Stimulated activated CD8-positive, alpha-beta memory T cell treated with anti-CD3 and anti-CD28 coated beads, Interleukin-2, amount 100 ng/mL, for 48 hours (primary cell): ENCODE measurements at regions not wholly inside any gene's neighbourhood (a gene's known extent, or its start where the extent isn't known, plus 50 kb on each side); places are given as distances from the start of the nearest gene placed in this dataset.

ENCODE experiments used
- DNase-seq, 2 donors: peaks; one replicate each; pipeline ENCODE4 v3.0.0-alpha.2; 2020; ENCODE audit warnings: low read depth in 2 of 2

GRCh38 chr2:64221935-64222334 is 77.7 kb upstream of the PELI1 start:
- no peak for DNase-seq

- DNase-seq, result no peak
Measured at GRCh38 chr2:64222351-64222750, 78.1 kb upstream of the PELI1 start.

- DNase-seq, result no peak
Measured at GRCh38 chr2:64223055-64223454, 78.8 kb upstream of the PELI1 start.

- DNase-seq, result no peak
Measured at GRCh38 chr2:64225491-64225890, 81.3 kb upstream of the PELI1 start.

GRCh38 chr2:64226611-64227010 is 82.4 kb upstream of the PELI1 start:
- DNase-seq, result no peak

- DNase-seq, result no peak
Measured at GRCh38 chr2:64227603-64228125, 83.4 kb upstream of the PELI1 start.

GRCh38 chr2:64228126-64228678 is 84.0 kb upstream of the PELI1 start:
- peak; percentile 32 to 61 for DNase-seq

- DNase-seq, result no peak
Measured at GRCh38 chr2:64228918-64229317, 84.7 kb upstream of the PELI1 start.

GRCh38 chr2:64230540-64230939 is 86.3 kb upstream of the PELI1 start:
- no peak for DNase-seq

- no peak for DNase-seq
Measured at GRCh38 chr2:64232266-64232665, 88.0 kb upstream of the PELI1 start.

GRCh38 chr2:64233376-64233922 is 89.2 kb upstream of the PELI1 start:
- no peak for DNase-seq

GRCh38 chr2:64234150-64234549 is 89.9 kb upstream of the PELI1 start:
- no peak for DNase-seq

- no peak for DNase-seq
Measured at GRCh38 chr2:64234785-64235184, 90.6 kb upstream of the PELI1 start.

GRCh38 chr2:64237266-64237665 is 93.0 kb upstream of the PELI1 start:
- no peak for DNase-seq

- DNase-seq, result no peak
Measured at GRCh38 chr2:64238799-64239198, 94.6 kb upstream of the PELI1 start.

GRCh38 chr2:64243081-64244036 is 99.1 kb upstream of the PELI1 start:
- DNase-seq, result no peak

GRCh38 chr2:64244037-64244416 is 99.8 kb upstream of the PELI1 start:
- DNase-seq, result no peak

GRCh38 chr2:64245631-64246030 is 101.4 kb upstream of the PELI1 start:
- DNase-seq, result no peak

GRCh38 chr2:64246962-64247361 is 102.7 kb upstream of the PELI1 start:
- DNase-seq, result no peak

- no peak for DNase-seq
Measured at GRCh38 chr2:64249426-64249825, 105.2 kb upstream of the PELI1 start.

GRCh38 chr2:64250063-64250462 is 105.8 kb upstream of the PELI1 start:
- DNase-seq, result no peak

- no peak for DNase-seq
Measured at GRCh38 chr2:64250751-64251423, 106.7 kb upstream of the PELI1 start.
